NCI-H748 (cell line): ENCODE measurements at regions not wholly inside any gene's neighbourhood (a gene's known extent, or its start where the extent isn't known, plus 50 kb on each side); places are given as distances from the start of the nearest gene placed in this dataset.
"Not testable (repeated sequence)": the region's sequence is repeated elsewhere in the genome, so short reads cannot be mapped to it uniquely, and the experiment has no call there.

Source experiments
- DNase-seq: peaks from one replicate; lab custom pipeline; 2025; ENCODE audit not compliant: unreplicated experiment; lab: John Stamatoyannopoulos, UW

DNA sequence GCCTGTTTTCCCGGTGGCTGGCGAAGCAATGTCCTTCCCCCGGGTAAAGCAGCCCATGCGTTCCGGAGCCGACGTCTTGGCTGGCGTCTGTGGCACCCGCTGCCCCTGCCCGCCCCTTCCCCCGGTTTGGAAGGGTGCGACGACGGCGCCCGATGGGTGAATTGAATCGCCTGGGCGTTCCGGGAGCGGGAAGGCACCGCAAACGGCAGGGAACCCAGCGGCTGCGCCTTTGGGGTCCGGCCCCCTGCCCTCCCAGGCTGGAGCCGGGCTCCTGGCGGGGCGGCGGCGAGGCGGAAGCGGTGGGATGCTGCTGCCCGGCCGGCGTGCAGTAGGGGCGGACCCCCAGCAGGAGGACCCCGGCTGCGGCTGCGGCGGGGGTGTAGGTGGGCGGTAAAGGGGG is 123.6 kb upstream of the RHOU start:
- DNase-seq = not testable (repeated sequence)

DNA sequence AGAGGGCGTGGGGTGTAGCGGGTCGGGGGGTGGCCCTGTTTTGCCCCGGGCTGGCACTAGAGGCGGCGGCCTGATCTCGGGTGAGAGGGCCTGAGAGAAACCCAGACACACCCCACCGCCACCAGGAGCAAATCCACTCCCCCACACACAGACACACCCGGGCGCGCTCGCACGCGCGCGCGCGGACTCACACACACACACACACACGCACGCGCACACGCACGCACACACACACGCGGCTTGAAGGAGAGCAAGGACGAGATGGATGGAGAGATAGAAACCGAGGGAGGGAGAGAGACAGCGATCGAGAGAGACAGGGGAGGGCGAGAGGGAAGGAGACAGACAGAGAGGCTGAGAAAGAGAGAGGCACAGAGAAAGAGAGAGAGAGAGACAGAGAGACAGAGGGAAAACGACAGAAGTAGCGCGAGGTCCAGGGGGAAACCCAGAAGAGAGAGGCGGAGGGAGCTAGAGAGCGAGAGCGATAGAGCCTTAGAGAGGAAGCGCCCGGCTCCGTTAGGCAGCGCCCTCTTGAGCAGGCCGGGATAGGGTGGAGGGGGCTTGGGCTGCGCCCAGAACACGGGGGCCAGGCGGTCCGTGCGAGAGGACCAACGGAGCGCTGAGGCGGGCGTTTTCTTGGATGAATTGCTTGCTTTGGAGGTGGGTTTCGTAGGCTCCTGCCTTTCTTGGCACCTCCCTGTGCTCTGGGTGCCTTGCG is 113.1 kb upstream of the RHOU start:
- not testable (repeated sequence) for DNase-seq

DNA sequence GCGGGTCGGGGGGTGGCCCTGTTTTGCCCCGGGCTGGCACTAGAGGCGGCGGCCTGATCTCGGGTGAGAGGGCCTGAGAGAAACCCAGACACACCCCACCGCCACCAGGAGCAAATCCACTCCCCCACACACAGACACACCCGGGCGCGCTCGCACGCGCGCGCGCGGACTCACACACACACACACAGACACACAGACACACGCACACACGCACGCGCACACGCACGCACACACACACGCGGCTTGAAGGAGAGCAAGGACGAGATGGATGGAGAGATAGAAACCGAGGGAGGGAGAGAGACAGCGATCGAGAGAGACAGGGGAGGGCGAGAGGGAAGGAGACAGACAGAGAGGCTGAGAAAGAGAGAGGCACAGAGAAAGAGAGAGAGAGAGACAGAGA is 108.8 kb upstream of the RHOU start:
- not testable (repeated sequence) for DNase-seq

DNA sequence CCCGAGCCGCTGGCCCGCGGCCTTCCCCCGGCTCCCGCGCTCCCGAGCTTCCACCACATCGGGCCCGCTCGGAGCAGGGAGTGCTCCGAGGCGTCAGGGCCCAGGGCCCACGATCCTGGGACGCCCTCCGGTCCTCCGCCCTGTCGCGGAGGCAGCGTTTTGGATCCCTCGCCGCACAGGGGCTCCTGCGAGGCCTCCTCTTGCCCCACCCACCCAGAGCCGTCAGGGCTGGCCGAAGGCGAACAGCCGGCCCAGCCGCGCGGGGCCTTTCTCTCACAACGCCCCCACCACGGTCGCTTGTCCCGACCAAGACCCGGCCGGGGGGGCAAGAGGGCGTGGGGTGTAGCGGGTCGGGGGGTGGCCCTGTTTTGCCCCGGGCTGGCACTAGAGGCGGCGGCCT is 102.4 kb upstream of the RHOU start:
- not testable (repeated sequence) for DNase-seq

DNA sequence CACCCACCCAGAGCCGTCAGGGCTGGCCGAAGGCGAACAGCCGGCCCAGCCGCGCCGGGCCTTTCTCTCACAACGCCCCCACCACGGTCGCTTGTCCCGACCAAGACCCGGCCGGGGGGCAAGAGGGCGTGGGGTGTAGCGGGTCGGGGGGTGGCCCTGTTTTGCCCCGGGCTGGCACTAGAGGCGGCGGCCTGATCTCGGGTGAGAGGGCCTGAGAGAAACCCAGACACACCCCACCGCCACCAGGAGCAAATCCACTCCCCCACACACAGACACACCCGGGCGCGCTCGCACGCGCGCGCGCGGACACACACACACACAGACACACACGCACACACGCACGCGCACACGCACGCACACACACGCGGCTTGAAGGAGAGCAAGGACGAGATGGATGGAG is 100.0 kb upstream of the RHOU start:
- DNase-seq = peak; percentile 26

DNA sequence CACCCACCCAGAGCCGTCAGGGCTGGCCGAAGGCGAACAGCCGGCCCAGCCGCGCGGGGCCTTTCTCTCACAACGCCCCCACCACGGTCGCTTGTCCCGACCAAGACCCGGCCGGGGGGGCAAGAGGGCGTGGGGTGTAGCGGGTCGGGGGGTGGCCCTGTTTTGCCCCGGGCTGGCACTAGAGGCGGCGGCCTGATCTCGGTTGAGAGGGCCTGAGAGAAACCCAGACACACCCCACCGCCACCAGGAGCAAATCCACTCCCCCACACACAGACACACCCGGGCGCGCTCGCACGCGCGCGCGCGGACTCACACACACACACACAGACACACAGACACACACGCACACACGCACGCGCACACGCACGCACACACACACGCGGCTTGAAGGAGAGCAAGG is 97.8 kb upstream of the RHOU start:
- not testable (repeated sequence) for DNase-seq

DNA sequence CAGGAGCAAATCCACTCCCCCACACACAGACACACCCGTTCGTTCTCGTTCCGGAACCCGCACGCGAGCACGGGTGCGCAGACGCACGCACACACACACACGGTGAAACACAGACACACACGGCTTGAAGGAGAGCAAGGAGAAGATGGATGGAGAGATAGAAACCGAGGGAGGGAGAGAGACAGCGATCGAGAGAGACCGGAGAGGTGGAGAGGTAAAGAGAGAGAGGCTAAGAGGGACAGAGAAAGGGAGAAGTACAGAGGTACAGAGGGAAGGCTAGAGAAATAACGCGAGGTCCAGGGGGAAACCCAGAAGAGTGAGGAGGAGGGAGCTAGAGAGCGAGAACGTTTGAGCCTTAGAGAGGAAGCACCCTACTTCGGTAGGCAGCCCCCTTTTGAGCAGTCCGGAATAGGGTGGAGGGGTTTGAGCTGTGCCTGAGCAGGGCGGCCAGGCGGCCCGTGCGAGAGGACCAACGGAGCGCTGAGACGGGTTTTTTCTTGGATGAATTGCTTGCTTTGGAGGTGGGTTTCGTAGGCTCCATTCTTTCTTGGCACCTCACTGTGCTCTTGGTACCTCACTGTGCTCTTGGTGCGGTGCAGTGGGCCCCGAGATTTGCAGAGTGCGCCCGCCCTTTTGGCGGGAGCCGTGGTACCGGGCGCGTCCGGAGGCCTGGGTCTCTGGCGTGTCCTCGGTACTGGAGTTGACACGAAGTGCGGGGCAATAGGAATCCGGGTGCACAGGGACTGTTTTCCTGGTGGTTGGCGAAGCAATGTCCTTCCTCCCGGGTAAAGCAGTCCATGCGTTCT is 88.4 kb upstream of the RHOU start:
- peak; percentile 54 for DNase-seq

DNA sequence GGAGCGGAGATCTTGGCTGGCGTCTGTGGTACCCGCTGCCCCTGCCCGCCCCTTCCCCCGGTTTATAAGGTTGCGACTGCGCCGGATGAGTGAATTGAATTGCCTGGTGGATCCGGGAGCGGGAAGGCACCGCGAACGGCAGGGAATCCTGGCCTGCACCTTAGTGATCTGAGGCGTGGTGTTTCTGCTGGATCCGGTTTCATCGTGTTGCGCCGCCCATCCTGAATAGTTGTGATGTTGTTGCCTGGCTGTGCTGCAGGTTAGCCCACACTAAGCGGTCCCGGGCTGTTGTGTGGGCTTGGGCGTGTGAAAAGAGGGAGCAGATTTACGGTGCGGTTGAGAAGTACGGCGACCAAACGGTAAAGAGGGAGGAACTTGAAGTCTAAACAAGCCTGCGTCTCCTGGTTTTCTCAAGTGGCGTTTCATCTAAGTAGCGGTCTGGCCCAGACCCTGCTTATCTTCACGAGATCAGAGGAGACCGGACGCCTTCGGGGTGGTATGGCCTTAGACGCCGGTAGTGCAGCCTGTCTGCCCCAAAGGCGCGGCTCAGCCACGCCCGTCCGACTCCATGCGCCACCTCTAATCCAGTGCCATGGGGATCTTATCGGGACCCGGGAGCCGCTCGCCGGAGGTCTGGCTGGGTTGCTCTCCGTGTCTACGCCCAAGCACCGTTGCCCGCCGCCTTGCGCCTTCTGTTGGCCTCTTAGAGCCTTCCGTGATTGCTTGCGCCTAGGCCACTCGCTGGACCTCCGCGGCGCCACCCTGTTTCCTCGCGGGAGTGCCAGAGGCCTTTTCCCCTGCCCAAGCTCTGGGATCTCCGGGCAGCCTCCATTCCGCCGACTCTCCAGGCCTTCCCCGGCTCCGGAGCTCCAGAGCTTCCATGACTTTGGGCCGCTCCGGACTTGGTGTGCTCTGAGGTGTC is 87.5 kb upstream of the RHOU start:
- DNase-seq = peak; percentile 66

DNA sequence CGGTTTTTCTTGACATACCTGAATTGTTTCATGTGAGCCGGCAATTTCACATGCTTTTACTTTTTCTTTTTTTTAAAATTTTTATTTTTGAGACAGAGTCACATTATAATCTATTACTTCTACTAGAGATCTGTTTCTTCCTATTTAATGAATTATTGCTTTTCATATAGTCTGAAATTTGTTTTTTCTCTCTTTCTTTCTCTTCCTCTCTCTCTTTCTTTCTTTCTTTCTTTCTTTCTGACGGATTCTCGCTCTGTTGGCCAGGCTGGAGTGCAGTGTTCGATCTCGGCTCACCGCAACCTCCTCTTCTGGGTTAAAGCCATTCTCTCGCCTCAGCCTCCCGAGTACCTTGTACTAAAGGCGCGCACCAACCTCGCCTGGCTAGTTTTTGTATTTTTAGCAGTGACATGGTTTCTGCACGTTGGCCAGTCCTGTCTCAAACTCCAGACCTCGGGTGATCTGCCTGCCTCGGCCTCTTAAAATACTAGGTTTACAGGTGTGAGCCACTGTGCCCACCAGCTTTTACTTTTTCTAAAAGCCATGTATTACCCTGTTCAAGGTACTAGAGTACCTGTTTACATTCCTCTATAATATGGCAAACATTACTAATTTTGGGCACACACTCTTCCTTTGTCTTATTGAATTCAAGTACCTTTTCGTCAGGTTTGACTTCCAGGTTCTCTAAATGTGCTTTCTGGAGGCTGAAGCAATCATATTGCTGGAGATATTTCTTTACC is 86.5 kb upstream of the RHOU start:
- DNase-seq = no peak

DNA sequence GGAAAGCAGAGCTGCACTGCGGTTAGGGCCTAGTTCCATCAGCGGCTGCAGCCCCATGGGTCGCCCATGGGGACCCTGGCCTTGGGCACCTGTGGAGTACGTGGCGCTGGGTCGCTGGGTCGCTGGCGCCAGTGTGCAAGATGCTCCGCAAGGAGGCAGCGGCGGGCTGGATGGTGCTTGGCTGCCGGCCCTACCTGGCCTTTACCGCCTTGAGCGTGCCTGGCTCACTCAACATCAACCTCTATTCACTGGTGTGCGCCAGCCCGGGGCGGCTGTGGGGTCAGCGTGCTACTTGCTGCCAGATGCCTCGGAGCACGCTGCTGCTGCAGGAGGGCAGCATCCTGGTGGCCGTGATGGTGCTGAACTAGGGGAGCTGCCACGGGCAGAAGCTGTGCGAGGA is 85.1 kb upstream of the RHOU start:
- no peak for DNase-seq

DNA sequence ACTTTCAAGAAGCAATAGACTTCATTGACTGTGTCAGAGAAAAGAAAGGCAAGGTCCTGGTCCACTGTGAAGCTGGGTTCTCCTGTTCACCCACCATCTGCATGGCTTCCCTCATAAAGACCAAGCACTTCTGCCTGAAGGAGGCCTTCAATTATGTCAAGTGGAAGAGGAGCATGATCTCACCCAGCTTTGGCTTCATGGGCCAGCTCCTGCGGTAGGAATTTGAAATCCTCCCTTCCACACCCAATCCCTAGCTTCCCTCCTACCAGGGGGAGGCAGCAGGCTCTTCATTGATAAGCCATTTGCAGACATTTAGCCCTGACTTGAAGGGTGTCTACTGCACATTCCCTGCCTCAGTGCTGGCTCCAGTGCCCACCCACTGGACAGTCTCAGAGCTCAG is 84.3 kb upstream of the RHOU start:
- no peak for DNase-seq

DNA sequence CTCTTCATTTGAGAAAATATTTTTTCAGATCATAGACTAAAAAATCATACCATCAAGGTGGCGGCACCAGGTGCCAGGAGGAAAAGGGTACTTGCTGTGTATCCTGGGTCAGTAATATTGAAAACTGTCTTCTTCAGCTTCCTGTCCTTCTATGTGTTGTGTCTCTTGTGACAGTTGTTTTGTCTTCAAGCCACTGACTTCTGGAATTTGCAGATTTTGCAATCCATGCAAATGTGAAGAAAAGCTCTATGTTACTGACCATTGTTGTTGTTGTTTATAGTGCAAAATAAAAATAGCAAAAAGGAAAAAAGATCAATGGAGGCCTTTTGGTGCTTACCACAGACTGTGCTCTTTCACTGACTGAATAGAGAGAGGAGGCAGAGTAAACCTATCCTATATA is 83.2 kb upstream of the RHOU start:
- DNase-seq = no peak

DNA sequence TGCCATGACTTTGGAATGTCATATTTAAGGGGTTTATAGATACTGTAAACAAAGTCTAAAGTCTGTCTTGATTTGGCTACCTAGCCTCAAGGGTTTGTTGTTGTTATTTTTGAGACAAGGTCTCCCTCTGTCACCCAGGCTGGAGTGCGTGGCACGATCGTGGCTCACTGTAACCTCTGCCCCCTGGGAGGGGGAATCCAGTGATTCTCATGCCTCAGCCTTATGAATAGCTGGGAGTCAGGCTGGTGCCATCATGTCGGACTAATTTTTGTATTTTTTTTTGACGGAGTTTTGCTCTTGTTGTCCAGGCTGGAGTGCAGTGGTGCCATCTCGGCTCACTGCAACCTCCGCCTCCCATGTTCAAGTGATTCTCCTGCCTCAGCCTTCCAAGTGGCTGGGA is 82.2 kb upstream of the RHOU start:
- DNase-seq = not testable (repeated sequence)

DNA sequence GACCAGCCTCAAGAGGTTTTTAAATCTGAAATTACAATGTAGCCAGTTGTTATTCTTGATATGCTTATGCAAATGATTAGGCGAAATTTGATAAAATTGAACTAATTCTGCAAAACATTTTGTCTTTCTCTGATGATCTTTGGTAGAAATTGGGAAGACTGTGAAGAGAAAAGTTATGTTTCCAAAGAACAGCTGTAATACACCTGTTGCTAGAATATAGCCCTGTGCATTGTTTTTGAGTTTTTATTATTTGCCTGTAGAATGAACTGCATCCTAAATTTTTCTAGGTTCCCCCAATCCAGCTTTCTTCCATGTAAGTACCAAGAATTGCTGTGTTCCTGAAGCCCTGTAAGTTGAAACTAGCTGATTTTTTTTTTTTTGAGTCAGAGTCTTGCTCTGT is 81.5 kb upstream of the RHOU start:
- DNase-seq = no peak

DNA sequence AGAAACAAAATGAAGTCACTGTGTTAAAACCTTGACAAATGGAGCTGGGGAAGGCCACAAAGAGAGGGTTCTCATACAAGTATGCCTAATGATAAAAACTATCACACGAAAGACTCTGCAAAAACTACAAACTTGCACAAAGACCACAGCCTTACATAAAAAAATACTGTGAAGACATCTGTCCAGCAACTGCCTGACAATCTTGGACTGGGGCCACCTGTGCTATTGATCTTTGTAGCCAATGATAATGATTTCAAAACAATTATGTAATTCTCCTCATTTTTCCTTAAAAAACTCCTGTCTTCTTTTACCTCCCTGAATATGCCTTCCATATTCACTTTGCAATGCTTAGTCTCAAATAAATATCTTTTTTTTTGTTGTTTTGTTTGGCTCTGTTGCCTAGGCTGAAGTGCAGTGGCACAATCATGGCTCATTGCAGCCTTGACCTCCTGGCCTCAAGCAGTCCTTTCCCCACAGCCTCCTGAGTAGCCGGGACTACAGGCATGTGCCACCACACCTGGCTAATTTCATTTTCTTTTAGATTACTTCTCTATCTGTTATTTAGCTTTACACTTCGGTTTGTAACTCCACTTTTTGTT is 79.4 kb upstream of the RHOU start:
- DNase-seq = no peak

DNA sequence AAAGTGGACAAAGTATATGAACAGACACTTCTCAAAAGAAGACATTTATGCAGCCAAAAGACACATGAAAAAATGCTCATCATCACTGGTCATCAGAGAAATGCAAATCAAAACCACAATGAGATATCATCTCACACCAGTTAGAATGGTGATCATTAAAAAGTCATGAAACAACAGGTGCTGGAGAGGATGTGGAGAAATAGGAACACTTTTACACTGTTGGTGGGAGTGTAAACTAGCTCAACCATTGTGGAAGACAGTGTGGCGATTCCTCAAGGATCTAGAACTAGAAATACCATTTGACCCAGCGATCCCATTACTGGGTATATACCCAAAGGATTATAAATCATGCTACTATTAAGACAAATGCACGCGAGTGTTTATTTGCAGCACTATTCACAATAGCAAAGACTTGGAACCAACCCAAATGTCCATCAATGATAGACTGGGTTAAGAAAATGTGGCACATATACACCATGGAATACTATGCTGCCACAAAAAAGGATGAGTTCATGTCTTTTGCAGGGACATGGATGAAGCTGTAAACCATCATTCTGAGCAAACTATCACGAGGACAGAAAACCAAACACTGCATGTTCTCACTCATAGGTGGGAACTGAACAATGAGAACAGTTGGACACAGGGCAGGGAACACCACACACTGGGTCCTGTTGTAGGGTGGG is 73.1 kb upstream of the RHOU start:
- DNase-seq = not testable (repeated sequence)

DNA sequence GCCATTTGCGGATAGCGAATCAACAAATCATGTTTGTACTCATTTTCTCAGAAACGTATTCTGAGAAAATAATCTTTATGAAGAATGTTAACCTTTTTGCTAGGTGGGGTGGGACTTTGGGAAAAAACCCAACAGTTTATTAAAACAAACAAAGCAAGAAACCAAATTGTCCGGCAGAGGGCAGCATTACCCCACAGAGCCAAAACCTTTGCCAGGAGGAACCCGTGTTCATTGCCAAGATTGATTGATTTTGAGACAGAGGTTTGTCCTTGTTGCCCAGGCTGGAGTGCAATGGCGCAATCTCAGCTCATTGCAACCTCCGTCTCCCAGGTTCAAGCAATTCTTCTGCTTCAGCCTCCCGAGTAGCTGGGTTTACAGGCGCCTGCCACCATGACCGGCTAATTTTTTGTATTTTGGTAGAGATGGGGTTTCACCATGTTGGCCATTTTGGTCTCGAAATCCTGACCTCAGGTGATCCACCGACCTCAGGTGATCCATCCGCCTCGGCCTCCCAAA is 70.8 kb upstream of the RHOU start:
- peak; percentile 71 for DNase-seq

DNA sequence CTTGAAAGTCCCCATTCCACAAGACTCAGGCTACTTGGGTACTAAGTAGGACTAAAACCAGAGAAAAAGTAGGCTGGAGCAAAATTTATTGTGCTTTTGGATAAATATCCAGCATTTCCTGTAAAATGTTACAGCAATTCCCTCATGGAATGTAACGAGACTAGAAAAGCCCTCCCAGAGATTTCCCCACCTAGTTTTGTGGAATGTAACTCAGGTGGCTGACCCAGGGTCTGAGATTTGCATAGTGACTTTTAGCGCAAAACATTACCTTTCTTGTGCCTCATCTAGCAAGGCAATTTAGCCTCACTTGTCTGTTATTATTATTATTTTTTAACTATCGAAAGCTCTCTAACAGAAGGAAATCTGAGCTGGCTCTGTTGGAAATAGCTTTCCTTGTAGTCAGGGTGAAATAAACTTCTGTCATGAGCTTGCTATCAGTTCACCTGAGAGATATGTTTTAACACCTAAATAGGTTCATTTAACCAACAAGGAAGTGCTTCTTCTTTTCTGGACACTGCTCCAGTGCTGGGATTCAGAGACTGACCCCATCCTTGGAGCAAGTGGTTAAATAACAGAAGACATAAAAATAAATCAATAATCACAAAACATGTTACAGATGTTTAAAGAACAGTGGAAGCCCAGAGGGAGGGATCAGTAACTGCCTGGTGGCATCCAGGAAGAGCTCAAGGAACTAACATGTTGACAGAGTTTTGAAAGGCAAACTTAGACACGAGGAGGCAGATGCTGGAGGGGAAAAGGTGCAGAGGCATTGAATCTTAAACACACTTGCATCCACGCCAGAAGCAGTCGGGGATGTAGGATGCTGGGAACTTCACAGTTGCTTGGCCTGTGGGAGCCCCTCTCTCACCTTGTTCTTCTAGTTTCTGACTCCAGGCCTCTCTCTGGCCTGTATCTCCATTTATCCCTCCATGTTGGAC is 68.3 kb upstream of the RHOU start:
- no peak for DNase-seq
